ENCODE measurements at regions not wholly inside any gene's neighbourhood (a gene's known extent, or its start where the extent isn't known, plus 50 kb on each side); places are given as distances from the start of the nearest gene placed in this dataset.
"Not testable (repeated sequence)": the region's sequence is repeated elsewhere in the genome, so short reads cannot be mapped to it uniquely, and the experiment has no call there.

GRCh38 chr3:10648181-10648580, 142.8 kb upstream of the ATP2B2 start:
- in situ Hi-C loops (cut with MboI; ENCODE audit: low pct_unique_long_range_greater_than_20kb, low sequenced_read_pairs): no loop called here

GRCh38 chr3:10649463-10649862, 144.1 kb upstream of the ATP2B2 start:
- DNase-seq; in situ Hi-C loops (cut with MboI; ENCODE audit: low pct_unique_long_range_greater_than_20kb, low sequenced_read_pairs): not testable (repeated sequence)

More at GRCh38 chr3:10648181-10648580, 142.8 kb upstream of the ATP2B2 start:
- DNase-seq: no peak

GRCh38 chr3:10651506-10651905, 146.1 kb upstream of the ATP2B2 start:
- in situ Hi-C loops (cut with MboI; ENCODE audit: low pct_unique_long_range_greater_than_20kb, low sequenced_read_pairs): no loop called here
- no peak for DNase-seq

- DNase-seq: no peak
- in situ Hi-C loops (cut with MboI; ENCODE audit: low pct_unique_long_range_greater_than_20kb, low sequenced_read_pairs): no loop called here
Observed at GRCh38 chr3:10653241-10653640, 147.9 kb upstream of the ATP2B2 start.

GRCh38 chr3:10653866-10654611, 148.7 kb upstream of the ATP2B2 start:
- DNase-seq: no peak
- in situ Hi-C loops (cut with MboI; ENCODE audit: low pct_unique_long_range_greater_than_20kb, low sequenced_read_pairs): no loop called here

GRCh38 chr3:10655105-10655504, 149.7 kb upstream of the ATP2B2 start:
- no peak for DNase-seq
- in situ Hi-C loops (cut with MboI; ENCODE audit: low pct_unique_long_range_greater_than_20kb, low sequenced_read_pairs): no loop called here

GRCh38 chr3:10657339-10657738, 152.0 kb upstream of the ATP2B2 start:
- in situ Hi-C loops (cut with MboI; ENCODE audit: low pct_unique_long_range_greater_than_20kb, low sequenced_read_pairs); DNase-seq: not testable (repeated sequence)

- in situ Hi-C loops (cut with MboI; ENCODE audit: low pct_unique_long_range_greater_than_20kb, low sequenced_read_pairs): no loop called here
- no peak for DNase-seq
Observed at GRCh38 chr3:10665592-10665991, 150.4 kb upstream of the SLC6A11 start.

- DNase-seq: peak; percentile 14
Observed at GRCh38 chr3:10666621-10667020, 149.4 kb upstream of the SLC6A11 start.

GRCh38 chr3:10667269-10667668, 148.8 kb upstream of the SLC6A11 start:
- no peak for DNase-seq
- in situ Hi-C loops (cut with MboI; ENCODE audit: low pct_unique_long_range_greater_than_20kb, low sequenced_read_pairs): no loop called here

More at GRCh38 chr3:10666621-10667020, 149.4 kb upstream of the SLC6A11 start:
- in situ Hi-C loops (cut with MboI; ENCODE audit: low pct_unique_long_range_greater_than_20kb, low sequenced_read_pairs): no loop called here

GRCh38 chr3:10667901-10668476, 148.0 kb upstream of the SLC6A11 start:
- no peak for DNase-seq
- in situ Hi-C loops (cut with MboI; ENCODE audit: low pct_unique_long_range_greater_than_20kb, low sequenced_read_pairs): no loop called here

- DNase-seq: no peak
- in situ Hi-C loops (cut with MboI; ENCODE audit: low pct_unique_long_range_greater_than_20kb, low sequenced_read_pairs): no loop called here
Observed at GRCh38 chr3:10669490-10670048, 146.5 kb upstream of the SLC6A11 start.

GRCh38 chr3:10672422-10672821, 143.6 kb upstream of the SLC6A11 start:
- no peak for DNase-seq
- in situ Hi-C loops (cut with MboI; ENCODE audit: low pct_unique_long_range_greater_than_20kb, low sequenced_read_pairs): no loop called here

GRCh38 chr3:10674578-10674977, 141.4 kb upstream of the SLC6A11 start:
- in situ Hi-C loops (cut with MboI; ENCODE audit: low pct_unique_long_range_greater_than_20kb, low sequenced_read_pairs): no loop called here
- DNase-seq: no peak

- in situ Hi-C loops (cut with MboI; ENCODE audit: low pct_unique_long_range_greater_than_20kb, low sequenced_read_pairs): no loop called here
Observed at GRCh38 chr3:10676905-10677304, 139.1 kb upstream of the SLC6A11 start.

GRCh38 chr3:10678796-10679376, 137.1 kb upstream of the SLC6A11 start:
- in situ Hi-C loops (cut with MboI; ENCODE audit: low pct_unique_long_range_greater_than_20kb, low sequenced_read_pairs): no loop called here
- DNase-seq: no peak

More at GRCh38 chr3:10676905-10677304, 139.1 kb upstream of the SLC6A11 start:
- DNase-seq: no peak

GRCh38 chr3:10680796-10681195, 135.2 kb upstream of the SLC6A11 start:
- in situ Hi-C loops (cut with MboI; ENCODE audit: low pct_unique_long_range_greater_than_20kb, low sequenced_read_pairs): no loop called here
- no peak for DNase-seq

GRCh38 chr3:10682692-10683091, 133.3 kb upstream of the SLC6A11 start:
- DNase-seq: no peak
- in situ Hi-C loops (cut with MboI; ENCODE audit: low pct_unique_long_range_greater_than_20kb, low sequenced_read_pairs): no loop called here

- DNase-seq: no peak
- in situ Hi-C loops (cut with MboI; ENCODE audit: low pct_unique_long_range_greater_than_20kb, low sequenced_read_pairs): no loop called here
Observed at GRCh38 chr3:10683106-10683505, 132.9 kb upstream of the SLC6A11 start.

GRCh38 chr3:10688126-10688525, 127.9 kb upstream of the SLC6A11 start:
- no peak for DNase-seq
- in situ Hi-C loops (cut with MboI; ENCODE audit: low pct_unique_long_range_greater_than_20kb, low sequenced_read_pairs): no loop called here

All from KBM-7 (cell line).